ENCODE measurements at regions not wholly inside any gene's neighbourhood (a gene's known extent, or its start where the extent isn't known, plus 50 kb on each side); places are given as distances from the start of the nearest gene placed in this dataset.

DNA sequence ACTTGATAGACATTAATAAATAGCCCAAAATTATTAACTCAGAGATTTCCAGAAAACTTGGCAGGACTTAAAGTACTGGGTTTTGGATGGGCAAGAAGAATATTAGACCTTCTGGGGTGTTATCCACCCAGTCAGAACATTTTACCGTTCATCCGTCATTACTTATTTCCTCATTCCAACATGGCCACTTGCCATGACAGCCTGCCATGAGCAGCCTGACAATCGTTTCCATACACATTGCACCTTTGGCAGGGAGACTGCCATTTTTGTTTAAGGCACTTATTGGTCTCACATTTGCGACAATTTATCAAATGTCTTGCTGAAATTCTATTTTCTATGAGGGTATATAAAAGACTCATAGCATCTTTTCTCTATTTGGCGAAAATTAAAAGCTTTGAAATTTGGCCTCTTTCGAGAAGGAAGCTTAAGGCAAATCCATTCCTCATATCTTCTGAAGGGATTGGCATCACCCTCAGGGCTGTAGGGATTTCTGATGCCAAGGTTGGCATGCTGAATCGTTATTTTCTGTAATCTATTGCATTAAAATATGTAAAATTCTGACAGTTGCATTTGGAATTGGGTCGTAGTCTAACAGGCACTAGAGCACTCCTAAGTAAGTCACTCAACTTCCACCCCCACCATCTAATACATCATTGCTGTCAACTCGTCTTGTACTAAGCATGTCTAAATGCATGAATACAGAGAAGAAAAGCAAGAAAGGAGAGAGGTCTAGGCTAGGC is 406.3 kb upstream of the PIK3C3 start:
- POLR2A ChIA-PET, result no interaction called here
- CTCF ChIA-PET, result no interaction called here
- DNase-seq (ENCODE audit: extremely low spot score), result no peak
- TF ChIP-seq ELF4 (IDR thresholded peaks at IDR 0.05) (no peak), NFRKB (IDR thresholded peaks at IDR 0.05) (no peak), FOXA1 (IDR thresholded peaks at IDR 0.05) (no peak), TARDBP (IDR thresholded peaks at IDR 0.05) (no peak), ARNT (IDR thresholded peaks at IDR 0.05) (no peak), FOXM1 (IDR thresholded peaks at IDR 0.05; ENCODE audit: borderline replicate concordance) (no peak), LEF1 (IDR thresholded peaks at IDR 0.05; ENCODE audit: borderline replicate concordance) (no peak), SUZ12 (IDR thresholded peaks at IDR 0.05) (no peak), FOXK2 (IDR thresholded peaks at IDR 0.05) (no peak), CTBP1 (IDR thresholded peaks at IDR 0.05; ENCODE audit: borderline replicate concordance) (no peak), ZNF384 (IDR thresholded peaks at IDR 0.05) (no peak)
- TF ChIP-seq, protein P1, sequence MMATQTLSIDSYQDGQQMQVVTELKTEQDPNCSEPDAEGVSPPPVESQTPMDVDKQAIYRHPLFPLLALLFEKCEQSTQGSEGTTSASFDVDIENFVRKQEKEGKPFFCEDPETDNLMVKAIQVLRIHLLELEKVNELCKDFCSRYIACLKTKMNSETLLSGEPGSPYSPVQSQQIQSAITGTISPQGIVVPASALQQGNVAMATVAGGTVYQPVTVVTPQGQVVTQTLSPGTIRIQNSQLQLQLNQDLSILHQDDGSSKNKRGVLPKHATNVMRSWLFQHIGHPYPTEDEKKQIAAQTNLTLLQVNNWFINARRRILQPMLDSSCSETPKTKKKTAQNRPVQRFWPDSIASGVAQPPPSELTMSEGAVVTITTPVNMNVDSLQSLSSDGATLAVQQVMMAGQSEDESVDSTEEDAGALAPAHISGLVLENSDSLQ (IDR thresholded peaks at IDR 0.05), result no peak

DNA sequence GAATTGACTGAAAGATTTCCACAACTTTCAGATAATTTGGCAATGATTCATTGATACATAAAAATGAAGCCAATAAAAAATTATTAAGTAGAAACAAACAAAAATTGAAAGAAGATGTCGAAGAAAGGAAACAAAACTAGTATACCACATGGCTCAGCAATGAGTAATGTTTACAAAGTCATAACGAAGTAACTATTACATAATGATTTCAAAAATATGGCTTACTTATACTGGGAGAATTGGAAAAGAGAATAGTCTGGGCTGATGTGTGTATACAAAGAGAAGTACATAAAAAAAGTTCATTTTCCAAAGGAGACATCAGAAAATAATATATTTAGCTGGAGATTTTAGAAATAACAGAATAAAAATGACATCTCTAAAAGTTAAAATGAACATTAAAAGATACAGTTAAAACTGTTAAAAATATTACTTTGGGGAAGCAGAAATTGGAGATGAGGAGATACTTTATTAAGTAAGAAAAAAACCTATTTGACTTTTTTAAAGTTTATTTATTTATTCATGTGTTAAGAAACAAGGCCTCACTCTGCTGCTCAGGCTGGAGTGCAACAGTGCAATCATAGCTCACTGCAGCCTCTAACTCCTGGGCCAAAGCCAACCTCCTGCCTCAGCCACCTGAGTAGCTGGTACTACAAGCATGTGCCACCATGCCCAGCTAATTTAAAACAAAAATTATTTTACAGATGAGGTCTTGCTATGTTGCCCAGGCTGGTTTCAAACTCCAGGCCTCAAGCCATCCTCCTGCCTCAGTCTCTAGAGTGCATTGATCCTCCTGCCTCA is 409.7 kb upstream of the PIK3C3 start:
- no peak for TF ChIP-seq CTBP1 (IDR thresholded peaks at IDR 0.05; ENCODE audit: borderline replicate concordance)
- no peak for TF ChIP-seq ZNF384 (IDR thresholded peaks at IDR 0.05)
- TF ChIP-seq SP1 (IDR thresholded peaks at IDR 0.05), result no peak
- no peak for TF ChIP-seq HDGF (IDR thresholded peaks at IDR 0.05; ENCODE audit: borderline replicate concordance)
- TF ChIP-seq ARNT (IDR thresholded peaks at IDR 0.05), result no peak
- no peak for TF ChIP-seq NFRKB (IDR thresholded peaks at IDR 0.05)
- TF ChIP-seq LEF1 (IDR thresholded peaks at IDR 0.05; ENCODE audit: borderline replicate concordance), result no peak
- TF ChIP-seq FOXA1 (IDR thresholded peaks at IDR 0.05), result no peak
- TF ChIP-seq SUZ12 (IDR thresholded peaks at IDR 0.05), result no peak
- TF ChIP-seq, protein P1 (IDR thresholded peaks at IDR 0.05), result no peak
- no peak for TF ChIP-seq ELF4 (IDR thresholded peaks at IDR 0.05)
- TF ChIP-seq BHLHE40 (IDR thresholded peaks at IDR 0.05; ENCODE audit: borderline replicate concordance), result no peak
- no peak for TF ChIP-seq TARDBP (IDR thresholded peaks at IDR 0.05)
- DNase-seq (ENCODE audit: extremely low spot score), result no peak
- ChIA-PET POLR2A (no interaction called here), CTCF (no interaction called here)

DNA sequence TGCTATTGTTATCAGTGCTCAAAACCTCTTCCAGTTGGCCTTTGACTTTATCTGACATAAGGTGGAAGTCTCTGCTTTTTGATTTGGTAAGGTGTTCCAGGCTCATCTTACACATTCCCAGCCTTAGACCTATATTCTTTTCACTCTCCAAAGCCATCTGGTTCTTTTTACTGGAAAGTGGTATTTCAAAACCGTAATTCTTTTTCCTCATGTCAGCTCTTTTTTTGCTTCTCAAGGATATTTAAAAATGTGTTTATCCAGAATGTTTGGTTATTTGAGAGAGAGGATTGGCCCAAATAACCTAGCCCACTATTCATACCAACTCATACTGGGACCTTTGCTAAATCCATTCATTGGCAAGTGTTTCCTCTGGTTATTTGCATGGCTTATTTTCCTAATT is 411.2 kb upstream of the PIK3C3 start:
- TF ChIP-seq ZNF384 (IDR thresholded peaks at IDR 0.05) (no peak), TARDBP (IDR thresholded peaks at IDR 0.05) (no peak), ELF4 (IDR thresholded peaks at IDR 0.05) (no peak), HDGF (IDR thresholded peaks at IDR 0.05; ENCODE audit: borderline replicate concordance) (no peak)
- TF ChIP-seq, protein P1 (IDR thresholded peaks at IDR 0.05), result no peak
- no peak for DNase-seq (ENCODE audit: extremely low spot score)
- ChIA-PET CTCF (no interaction called here), POLR2A (no interaction called here)

DNA sequence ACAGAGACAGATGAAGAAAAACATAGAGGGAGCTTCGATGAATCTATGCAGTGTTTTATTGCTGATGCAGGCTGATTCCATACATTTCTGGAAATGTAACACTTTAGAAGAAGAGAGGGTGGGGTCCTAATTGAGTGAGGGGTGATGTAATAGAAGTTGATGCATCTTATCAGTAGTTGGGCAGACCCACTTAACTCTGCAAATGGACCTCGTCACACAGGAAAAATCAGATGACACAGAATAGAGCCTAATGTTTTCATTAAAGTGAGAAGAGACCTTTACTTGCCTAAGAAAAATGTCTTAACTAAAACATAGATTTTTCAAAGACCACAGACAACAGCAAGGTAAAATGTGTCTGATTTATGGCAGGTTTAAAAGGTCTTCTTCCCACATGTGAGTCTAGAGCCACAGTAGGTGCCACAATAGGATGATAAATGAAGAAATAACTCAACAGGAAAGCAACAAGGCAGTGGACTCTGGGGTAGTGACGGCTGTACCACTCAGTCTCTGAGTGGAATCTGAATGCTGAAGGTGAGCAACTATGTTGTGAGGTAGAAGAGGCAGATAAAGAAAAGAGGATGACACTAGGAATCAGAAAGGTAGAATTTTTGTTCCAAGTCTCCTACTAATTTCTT is 414.7 kb upstream of the PIK3C3 start:
- CTCF ChIA-PET, result interaction anchor here (0.6 kb wide), 1 partner anchor 54 kb away, joined by 3 read pairs; no protein-coding TSS in a partner anchor
- DNase-seq (ENCODE audit: extremely low spot score), result no peak
- POLR2A ChIA-PET, result no interaction called here
- TF ChIP-seq FOXA1 (IDR thresholded peaks at IDR 0.05) (no peak), CTBP1 (IDR thresholded peaks at IDR 0.05; ENCODE audit: borderline replicate concordance) (no peak), ELF4 (IDR thresholded peaks at IDR 0.05) (no peak), L3MBTL2 (conservative IDR thresholded peaks at IDR 0.05) (no peak), SUZ12 (IDR thresholded peaks at IDR 0.05) (no peak), LEF1 (IDR thresholded peaks at IDR 0.05; ENCODE audit: borderline replicate concordance) (no peak), ZNF384 (IDR thresholded peaks at IDR 0.05) (no peak), HDGF (IDR thresholded peaks at IDR 0.05; ENCODE audit: borderline replicate concordance) (no peak), FOXM1 (IDR thresholded peaks at IDR 0.05; ENCODE audit: borderline replicate concordance) (no peak), TARDBP (IDR thresholded peaks at IDR 0.05) (no peak), BHLHE40 (IDR thresholded peaks at IDR 0.05; ENCODE audit: borderline replicate concordance) (no peak), FOXK2 (IDR thresholded peaks at IDR 0.05) (no peak), NFRKB (IDR thresholded peaks at IDR 0.05) (no peak), SP1 (IDR thresholded peaks at IDR 0.05) (no peak), ARNT (IDR thresholded peaks at IDR 0.05) (no peak)
- TF ChIP-seq, protein P1 (IDR thresholded peaks at IDR 0.05), result no peak

DNA sequence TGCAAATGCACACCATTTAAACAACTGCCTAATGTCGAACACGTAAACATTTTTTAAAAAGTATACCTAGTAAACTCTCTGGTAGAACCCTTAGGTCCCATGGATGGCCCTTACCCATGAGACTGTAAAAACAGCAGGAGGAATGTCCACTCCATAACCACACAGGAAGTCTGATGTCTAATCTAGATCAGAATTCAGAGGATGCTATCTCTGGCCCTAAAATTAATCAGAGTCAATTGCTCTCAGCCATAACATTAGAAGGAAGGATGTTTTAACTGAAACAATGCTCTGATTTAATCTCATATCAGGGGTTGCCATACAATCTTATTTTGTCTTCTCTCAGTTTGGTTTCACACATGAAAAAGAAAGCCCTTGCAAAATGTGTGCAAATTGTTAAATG is 416.3 kb upstream of the PIK3C3 start:
- DNase-seq (ENCODE audit: extremely low spot score), result no peak
- POLR2A ChIA-PET, result no interaction called here
- CTCF ChIA-PET, result no interaction called here
- TF ChIP-seq ZNF384 (IDR thresholded peaks at IDR 0.05) (no peak), FOXA1 (IDR thresholded peaks at IDR 0.05) (no peak), ARNT (IDR thresholded peaks at IDR 0.05) (no peak), SUZ12 (IDR thresholded peaks at IDR 0.05) (no peak), NFRKB (IDR thresholded peaks at IDR 0.05) (no peak), FOXK2 (IDR thresholded peaks at IDR 0.05) (no peak), TARDBP (IDR thresholded peaks at IDR 0.05) (no peak), BHLHE40 (IDR thresholded peaks at IDR 0.05; ENCODE audit: borderline replicate concordance) (no peak), LEF1 (IDR thresholded peaks at IDR 0.05; ENCODE audit: borderline replicate concordance) (no peak), CTBP1 (IDR thresholded peaks at IDR 0.05; ENCODE audit: borderline replicate concordance) (no peak), FOXM1 (IDR thresholded peaks at IDR 0.05; ENCODE audit: borderline replicate concordance) (no peak), HDGF (IDR thresholded peaks at IDR 0.05; ENCODE audit: borderline replicate concordance) (no peak), SP1 (IDR thresholded peaks at IDR 0.05) (no peak)
- TF ChIP-seq, protein P1 (IDR thresholded peaks at IDR 0.05), result no peak

Measured in HEK293T (cell line).